ENCODE measurements at regions not wholly inside any gene's neighbourhood (a gene's known extent, or its start where the extent isn't known, plus 50 kb on each side); places are given as distances from the start of the nearest gene placed in this dataset.

GRCh38 chr17:33531311-33531710 lies 238.2 kb upstream of the ASIC2 start:
- no peak for TF ChIP-seq CTCF (IDR thresholded peaks at IDR 0.05; ENCODE audit: low read length)
- no peak for TF ChIP-seq EZH2 (optimal IDR thresholded peaks at IDR 0.05; ENCODE audit: low read depth, low read length)
- TF ChIP-seq EZH2phosphoT487 (IDR thresholded peaks at IDR 0.05; ENCODE audit: low read length): no peak

All from MM.1S (cell line).